HEK293 (cell line): ENCODE measurements at regions not wholly inside any gene's neighbourhood (a gene's known extent, or its start where the extent isn't known, plus 50 kb on each side); places are given as distances from the start of the nearest gene placed in this dataset.

ENCODE experiments used
- CTCF ChIA-PET: fragments of 350-600 bp; formaldehyde crosslinking; extraction: SDS; loops from one replicate; lab custom pipeline; 2021; ENCODE audit warnings: antibody characterized with exemption; lab: Yijun Ruan, JAX
- POLR2A ChIA-PET: fragments of 300-600 bp; formaldehyde crosslinking; extraction: SDS; loops from one replicate; lab custom pipeline; 2020; ENCODE audit warnings: antibody characterized with exemption, inconsistent platforms; lab: Yijun Ruan, JAX
- H3K27ac ChIP-seq: fragments of 200-500 bp; sonication (Bioruptor generic); 2 replicates; pipeline ENCODE4 v1.5.1; 2014; ENCODE audit warnings: low read depth, low read length, control low read depth, inconsistent platforms; ENCODE audit errors: extremely low read depth
- H3K36me3 ChIP-seq, 2 experiments: fragments of 200-500 bp in 1 of 2; sonication (Bioruptor generic) in 1 of 2; 1 replicate in 1 of 2; 2 replicates in 1 of 2; pipeline ENCODE4 v1.5.1; 2014 to 2017; ENCODE audit warnings: inconsistent platforms in 2 of 2, low read length in 2 of 2; ENCODE audit not compliant: control insufficient read depth in 2 of 2, insufficient read depth in 1 of 2
- H3K4me1 ChIP-seq: fragments of 200-500 bp; sonication (Bioruptor generic); 2 replicates; pipeline ENCODE4 v1.5.1; 2014; ENCODE audit warnings: mild to moderate bottlenecking, low read length, inconsistent platforms; ENCODE audit not compliant: control insufficient read depth, insufficient read depth
- H3K4me3 ChIP-seq: 2 replicates; pipeline ENCODE4 v1.5.1; 2011; ENCODE audit warnings: low read depth, mild to moderate bottlenecking, control low read depth, low read length, moderate library complexity
- H3K9me3 ChIP-seq: fragments of 200-500 bp; sonication (Bioruptor generic); 2 replicates; pipeline ENCODE4 v1.5.1; 2014; ENCODE audit warnings: low read depth, low read length, inconsistent platforms; ENCODE audit not compliant: control insufficient read depth, insufficient read depth
- CTCF ChIP-seq: fragments of 450-650 bp; formaldehyde crosslinking; IDR thresholded peaks from 2 replicates; pipeline ENCODE4 v1.5.1; 2016; ENCODE audit warnings: missing biosample characterization, missing genetic modification characterization
- FEZF1 ChIP-seq: fragments of 450-650 bp; formaldehyde crosslinking; IDR thresholded peaks from 2 replicates; pipeline ENCODE4 v1.5.1; 2016; ENCODE audit warnings: missing biosample characterization, missing genetic modification characterization
- SETDB1 ChIP-seq: IDR thresholded peaks from one replicate; pipeline ENCODE4 v1.6.1; 2017; ENCODE audit warnings: mild to moderate bottlenecking, low read length, moderate library complexity, mixed read lengths; ENCODE audit not compliant: insufficient read length
- TRIM28 ChIP-seq: IDR thresholded peaks from 2 replicates; pipeline ENCODE4 v1.6.1; 2011; ENCODE audit warnings: low read length, control low read depth, borderline replicate concordance
- ZBTB10 ChIP-seq: fragments of 450-650 bp; formaldehyde crosslinking; IDR thresholded peaks from 2 replicates; pipeline ENCODE4 v1.5.1; 2016; ENCODE audit warnings: missing biosample characterization, missing genetic modification characterization
- ZBTB21 ChIP-seq: fragments of 450-650 bp; formaldehyde crosslinking; IDR thresholded peaks from 2 replicates; pipeline ENCODE4 v1.5.1; 2017; ENCODE audit warnings: missing biosample characterization, missing genetic modification characterization
- ZNF132 ChIP-seq: fragments of 450-650 bp; formaldehyde crosslinking; IDR thresholded peaks from 2 replicates; pipeline ENCODE4 v1.5.1; 2017; ENCODE audit warnings: missing biosample characterization, missing genetic modification characterization, borderline replicate concordance
- ZNF133 ChIP-seq: fragments of 450-650 bp; formaldehyde crosslinking; IDR thresholded peaks from 2 replicates; pipeline ENCODE4 v1.5.1; 2016; ENCODE audit warnings: missing biosample characterization, missing genetic modification characterization
- ZNF24 ChIP-seq: fragments of 450-650 bp; formaldehyde crosslinking; IDR thresholded peaks from 2 replicates; pipeline ENCODE4 v1.5.1; 2016; ENCODE audit warnings: missing biosample characterization, missing genetic modification characterization
- ZNF266 ChIP-seq: fragments of 450-650 bp; formaldehyde crosslinking; IDR thresholded peaks from 2 replicates; pipeline ENCODE4 v1.5.1; 2016; ENCODE audit warnings: missing biosample characterization, missing genetic modification characterization, low read depth
- ZNF324 ChIP-seq: fragments of 450-650 bp; formaldehyde crosslinking; IDR thresholded peaks from 2 replicates; pipeline ENCODE4 v1.5.1; 2016; ENCODE audit warnings: missing biosample characterization, missing genetic modification characterization
- ZNF404 ChIP-seq: fragments of 450-650 bp; formaldehyde crosslinking; IDR thresholded peaks from 2 replicates; pipeline ENCODE4 v1.5.1; 2017; ENCODE audit warnings: missing biosample characterization, missing genetic modification characterization
- ZNF416 ChIP-seq: fragments of 450-650 bp; formaldehyde crosslinking; IDR thresholded peaks from 2 replicates; pipeline ENCODE4 v1.5.1; 2016; ENCODE audit warnings: missing biosample characterization, missing genetic modification characterization
- ZNF433 ChIP-seq: fragments of 450-650 bp; formaldehyde crosslinking; IDR thresholded peaks from 2 replicates; pipeline ENCODE4 v1.5.1; 2016; ENCODE audit warnings: missing biosample characterization, missing genetic modification characterization, low read depth
- ZNF514 ChIP-seq: fragments of 450-650 bp; formaldehyde crosslinking; IDR thresholded peaks from 2 replicates; pipeline ENCODE4 v1.5.1; 2016; ENCODE audit warnings: missing biosample characterization, missing genetic modification characterization
- ZNF561 ChIP-seq: fragments of 450-650 bp; IDR thresholded peaks from 2 replicates; pipeline ENCODE4 v1.5.1; 2018; ENCODE audit warnings: missing biosample characterization, missing genetic modification characterization, borderline replicate concordance
- ZNF621 ChIP-seq: fragments of 450-650 bp; formaldehyde crosslinking; IDR thresholded peaks from 2 replicates; pipeline ENCODE4 v1.5.1; 2017; ENCODE audit warnings: missing biosample characterization, missing genetic modification characterization
- ZNF677 ChIP-seq: fragments of 450-650 bp; IDR thresholded peaks from 2 replicates; pipeline ENCODE4 v1.5.0; 2018; ENCODE audit warnings: missing biosample characterization, mild to moderate bottlenecking, missing genetic modification characterization, moderate library complexity
- ZNF701 ChIP-seq: fragments of 450-650 bp; formaldehyde crosslinking; IDR thresholded peaks from 2 replicates; pipeline ENCODE4 v1.5.1; 2016; ENCODE audit warnings: missing biosample characterization, missing genetic modification characterization
- ZNF768 ChIP-seq: fragments of 450-650 bp; formaldehyde crosslinking; IDR thresholded peaks from 2 replicates; pipeline ENCODE4 v1.5.1; 2018; ENCODE audit warnings: missing biosample characterization, mild to moderate bottlenecking, missing genetic modification characterization
- ZNF791 ChIP-seq: fragments of 450-650 bp; formaldehyde crosslinking; IDR thresholded peaks from 2 replicates; pipeline ENCODE4 v1.5.1; 2016; ENCODE audit warnings: missing biosample characterization, missing genetic modification characterization
- ZNF837 ChIP-seq: fragments of 450-650 bp; formaldehyde crosslinking; IDR thresholded peaks from 2 replicates; pipeline ENCODE4 v1.5.1; 2016; ENCODE audit warnings: missing biosample characterization, missing genetic modification characterization
- TF ChIP-seq, protein P1 (sequence below): sonication (generic); formaldehyde crosslinking; IDR thresholded peaks from 2 replicates; pipeline ENCODE4 v1.8.1; 2022; ENCODE audit warnings: mild to moderate bottlenecking, moderate library complexity, missing genetic modification reagents
- TF ChIP-seq, protein P2 (sequence below): fragments of 450-650 bp; formaldehyde crosslinking; IDR thresholded peaks from 2 replicates; pipeline ENCODE4 v1.5.1; 2016; ENCODE audit warnings: missing biosample characterization, missing genetic modification characterization
- TF ChIP-seq, protein P3 (sequence below): fragments of 450-650 bp; formaldehyde crosslinking; IDR thresholded peaks from 2 replicates; pipeline ENCODE4 v1.5.0; 2017; ENCODE audit warnings: missing biosample characterization, missing genetic modification characterization, borderline replicate concordance

GRCh38 chr6:55993418-55993817, 118.0 kb upstream of the BMP5 start (continued):
- TF ChIP-seq ZBTB10 (tag by site-specific recombination) (no peak), TRIM28 (peak; percentile 92; the same call in 1 of the 2 replicates), ZNF514 (tag by site-specific recombination) (no peak), ZNF133 (tag by site-specific recombination) (no peak)
- TF ChIP-seq, all 188 proteins: peak for 3

DNA sequence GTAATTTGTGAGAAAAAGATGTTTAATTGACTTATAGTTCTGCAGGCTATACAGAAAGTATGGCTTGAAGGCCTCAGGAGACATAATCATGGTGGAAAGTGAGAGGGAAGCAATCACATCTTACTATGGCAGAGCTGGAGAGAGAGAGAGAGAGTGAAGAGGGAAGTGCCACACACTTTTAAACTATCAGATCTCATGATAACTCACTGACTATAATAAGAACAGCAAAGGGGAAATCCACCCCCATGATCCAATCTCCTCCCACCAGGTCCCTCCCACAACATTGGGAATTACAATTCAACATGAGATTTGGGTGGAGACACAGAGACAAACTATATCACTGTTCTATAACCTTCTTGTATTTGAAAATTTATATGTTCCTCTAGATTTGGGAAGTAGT, 117.2 kb upstream of the BMP5 start:
- CTCF ChIA-PET, result interaction anchor here (0.9 kb wide), 1 partner anchor 300 kb away, joined by 3 read pairs; no protein-coding TSS in a partner anchor
- no peaks in the 10 kb centered on the region for H3K36me3 ChIP-seq
- TF ChIP-seq ZNF677 (peak; percentile 44; the same call in 1 of the 2 replicates), ZNF561 (no peak), ZNF416 (tag by site-specific recombination) (no peak), ZNF837 (no peak), ZNF404 (no peak), ZBTB21 (tag by site-specific recombination) (no peak)
- TF ChIP-seq, protein P1, sequence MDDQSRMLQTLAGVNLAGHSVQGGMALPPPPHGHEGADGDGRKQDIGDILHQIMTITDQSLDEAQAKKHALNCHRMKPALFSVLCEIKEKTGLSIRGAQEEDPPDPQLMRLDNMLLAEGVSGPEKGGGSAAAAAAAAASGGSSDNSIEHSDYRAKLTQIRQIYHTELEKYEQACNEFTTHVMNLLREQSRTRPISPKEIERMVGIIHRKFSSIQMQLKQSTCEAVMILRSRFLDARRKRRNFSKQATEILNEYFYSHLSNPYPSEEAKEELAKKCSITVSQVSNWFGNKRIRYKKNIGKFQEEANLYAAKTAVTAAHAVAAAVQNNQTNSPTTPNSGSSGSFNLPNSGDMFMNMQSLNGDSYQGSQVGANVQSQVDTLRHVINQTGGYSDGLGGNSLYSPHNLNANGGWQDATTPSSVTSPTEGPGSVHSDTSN (CRISPR knock-in tag), result no peak
- TF ChIP-seq, all 188 proteins: peak for 1
- POLR2A ChIA-PET, result no interaction called here
- H3K4me3 ChIP-seq, result no peak overlapping the region
- H3K9me3 ChIP-seq, result peaks cover 3% of the 10 kb centered on the region; the same call in 1 of the 2 replicates
- H3K4me1 ChIP-seq, result no peaks in the 10 kb centered on the region
- no peak overlapping the region for H3K27ac ChIP-seq

DNA sequence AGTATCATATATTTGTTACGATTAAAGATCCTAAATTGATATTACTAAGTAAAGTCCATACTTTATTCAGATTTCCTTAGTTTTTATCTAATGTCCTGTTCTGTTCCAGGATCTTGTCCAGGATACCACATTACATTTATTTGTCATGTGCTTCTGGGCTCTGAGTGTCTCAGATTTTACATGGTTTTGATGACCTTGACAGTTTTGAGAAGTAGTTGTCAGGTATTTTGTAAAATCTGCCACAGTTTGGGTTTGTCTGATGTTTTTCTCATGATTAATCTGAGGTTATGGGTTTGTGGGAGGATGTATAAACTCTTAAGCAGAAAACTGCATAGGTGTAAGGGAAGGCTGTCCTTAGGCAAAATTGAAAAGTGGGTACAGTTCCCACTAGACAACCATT, 109.9 kb upstream of the BMP5 start:
- POLR2A ChIA-PET, result no interaction called here
- Histone ChIP-seq H3K4me1 (no peaks in the 10 kb centered on the region), H3K36me3 (no peaks in the 10 kb centered on the region), H3K27ac (no peak overlapping the region), H3K9me3 (no peaks in the 10 kb centered on the region), H3K4me3 (no peak overlapping the region)
- CTCF ChIA-PET, result interaction anchor here (0.6 to 1.3 kb wide), 2 partner anchors 306 to 1747 kb away, joined by 4 read pairs; no protein-coding TSS in a partner anchor
- TF ChIP-seq CTCF (tag by site-specific recombination) (no peak), ZNF132 (tag by site-specific recombination) (no peak), ZNF701 (tag by site-specific recombination) (no peak), ZNF768 (tag by site-specific recombination) (no peak), ZNF266 (tag by site-specific recombination) (no peak), ZNF791 (tag by site-specific recombination) (no peak), SETDB1 (no peak), FEZF1 (tag by site-specific recombination) (no peak), ZNF433 (no peak), ZNF837 (no peak), ZNF24 (tag by site-specific recombination) (no peak), ZNF621 (no peak), ZNF324 (tag by site-specific recombination) (no peak)
- TF ChIP-seq, protein P2, sequence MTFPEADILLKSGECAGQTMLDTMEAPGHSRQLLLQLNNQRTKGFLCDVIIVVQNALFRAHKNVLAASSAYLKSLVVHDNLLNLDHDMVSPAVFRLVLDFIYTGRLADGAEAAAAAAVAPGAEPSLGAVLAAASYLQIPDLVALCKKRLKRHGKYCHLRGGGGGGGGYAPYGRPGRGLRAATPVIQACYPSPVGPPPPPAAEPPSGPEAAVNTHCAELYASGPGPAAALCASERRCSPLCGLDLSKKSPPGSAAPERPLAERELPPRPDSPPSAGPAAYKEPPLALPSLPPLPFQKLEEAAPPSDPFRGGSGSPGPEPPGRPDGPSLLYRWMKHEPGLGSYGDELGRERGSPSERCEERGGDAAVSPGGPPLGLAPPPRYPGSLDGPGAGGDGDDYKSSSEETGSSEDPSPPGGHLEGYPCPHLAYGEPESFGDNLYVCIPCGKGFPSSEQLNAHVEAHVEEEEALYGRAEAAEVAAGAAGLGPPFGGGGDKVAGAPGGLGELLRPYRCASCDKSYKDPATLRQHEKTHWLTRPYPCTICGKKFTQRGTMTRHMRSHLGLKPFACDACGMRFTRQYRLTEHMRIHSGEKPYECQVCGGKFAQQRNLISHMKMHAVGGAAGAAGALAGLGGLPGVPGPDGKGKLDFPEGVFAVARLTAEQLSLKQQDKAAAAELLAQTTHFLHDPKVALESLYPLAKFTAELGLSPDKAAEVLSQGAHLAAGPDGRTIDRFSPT (tag by site-specific recombination), result no peak
- TF ChIP-seq, protein P3, sequence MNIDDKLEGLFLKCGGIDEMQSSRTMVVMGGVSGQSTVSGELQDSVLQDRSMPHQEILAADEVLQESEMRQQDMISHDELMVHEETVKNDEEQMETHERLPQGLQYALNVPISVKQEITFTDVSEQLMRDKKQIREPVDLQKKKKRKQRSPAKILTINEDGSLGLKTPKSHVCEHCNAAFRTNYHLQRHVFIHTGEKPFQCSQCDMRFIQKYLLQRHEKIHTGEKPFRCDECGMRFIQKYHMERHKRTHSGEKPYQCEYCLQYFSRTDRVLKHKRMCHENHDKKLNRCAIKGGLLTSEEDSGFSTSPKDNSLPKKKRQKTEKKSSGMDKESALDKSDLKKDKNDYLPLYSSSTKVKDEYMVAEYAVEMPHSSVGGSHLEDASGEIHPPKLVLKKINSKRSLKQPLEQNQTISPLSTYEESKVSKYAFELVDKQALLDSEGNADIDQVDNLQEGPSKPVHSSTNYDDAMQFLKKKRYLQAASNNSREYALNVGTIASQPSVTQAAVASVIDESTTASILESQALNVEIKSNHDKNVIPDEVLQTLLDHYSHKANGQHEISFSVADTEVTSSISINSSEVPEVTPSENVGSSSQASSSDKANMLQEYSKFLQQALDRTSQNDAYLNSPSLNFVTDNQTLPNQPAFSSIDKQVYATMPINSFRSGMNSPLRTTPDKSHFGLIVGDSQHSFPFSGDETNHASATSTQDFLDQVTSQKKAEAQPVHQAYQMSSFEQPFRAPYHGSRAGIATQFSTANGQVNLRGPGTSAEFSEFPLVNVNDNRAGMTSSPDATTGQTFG (tag by site-specific recombination), result no peak
